HFF-Myc (cell line): ENCODE measurements at regions not wholly inside any gene's neighbourhood (a gene's known extent, or its start where the extent isn't known, plus 50 kb on each side); places are given as distances from the start of the nearest gene placed in this dataset.

Experiments used
- DNase-seq: peaks from one replicate; pipeline ENCODE4 v3.0.0-alpha.2; 2011; ENCODE audit warnings: low read depth; ENCODE audit errors: extremely low read depth
- H3K4me3 ChIP-seq: replicated peaks from 2 replicates; pipeline ENCODE4 v1.5.1; 2011; ENCODE audit warnings: low read depth, mild to moderate bottlenecking, control low read depth, low read length
- TF ChIP-seq, protein P1 (sequence below): IDR thresholded peaks from 2 replicates; pipeline ENCODE4 v1.5.1; 2012; ENCODE audit warnings: mild to moderate bottlenecking, low read depth, low read length, control low read depth; ENCODE audit errors: missing control alignments

DNA sequence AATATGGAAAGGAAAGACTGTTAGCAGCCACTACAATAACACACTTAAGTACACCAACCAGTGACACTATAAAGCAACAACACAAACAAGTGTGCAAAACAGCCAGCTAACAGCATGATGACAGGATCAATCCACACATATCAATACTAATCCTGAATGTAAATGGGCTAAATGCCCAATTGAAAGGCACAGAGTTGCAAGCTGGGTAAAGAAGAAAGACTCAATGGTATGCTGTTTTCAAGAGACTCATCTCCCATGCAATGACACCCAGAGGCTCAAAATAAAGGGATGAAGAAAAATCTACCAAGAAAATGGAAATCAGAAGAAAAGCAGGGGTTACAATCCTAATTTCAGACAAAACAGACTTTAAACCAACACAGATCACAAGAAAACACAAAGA, 94.2 kb upstream of the ENPEP start:
- DNase-seq, result no peak
- H3K4me3 ChIP-seq, result no peak overlapping the region
- TF ChIP-seq, protein P1, sequence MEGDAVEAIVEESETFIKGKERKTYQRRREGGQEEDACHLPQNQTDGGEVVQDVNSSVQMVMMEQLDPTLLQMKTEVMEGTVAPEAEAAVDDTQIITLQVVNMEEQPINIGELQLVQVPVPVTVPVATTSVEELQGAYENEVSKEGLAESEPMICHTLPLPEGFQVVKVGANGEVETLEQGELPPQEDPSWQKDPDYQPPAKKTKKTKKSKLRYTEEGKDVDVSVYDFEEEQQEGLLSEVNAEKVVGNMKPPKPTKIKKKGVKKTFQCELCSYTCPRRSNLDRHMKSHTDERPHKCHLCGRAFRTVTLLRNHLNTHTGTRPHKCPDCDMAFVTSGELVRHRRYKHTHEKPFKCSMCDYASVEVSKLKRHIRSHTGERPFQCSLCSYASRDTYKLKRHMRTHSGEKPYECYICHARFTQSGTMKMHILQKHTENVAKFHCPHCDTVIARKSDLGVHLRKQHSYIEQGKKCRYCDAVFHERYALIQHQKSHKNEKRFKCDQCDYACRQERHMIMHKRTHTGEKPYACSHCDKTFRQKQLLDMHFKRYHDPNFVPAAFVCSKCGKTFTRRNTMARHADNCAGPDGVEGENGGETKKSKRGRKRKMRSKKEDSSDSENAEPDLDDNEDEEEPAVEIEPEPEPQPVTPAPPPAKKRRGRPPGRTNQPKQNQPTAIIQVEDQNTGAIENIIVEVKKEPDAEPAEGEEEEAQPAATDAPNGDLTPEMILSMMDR, result no peak

DNA sequence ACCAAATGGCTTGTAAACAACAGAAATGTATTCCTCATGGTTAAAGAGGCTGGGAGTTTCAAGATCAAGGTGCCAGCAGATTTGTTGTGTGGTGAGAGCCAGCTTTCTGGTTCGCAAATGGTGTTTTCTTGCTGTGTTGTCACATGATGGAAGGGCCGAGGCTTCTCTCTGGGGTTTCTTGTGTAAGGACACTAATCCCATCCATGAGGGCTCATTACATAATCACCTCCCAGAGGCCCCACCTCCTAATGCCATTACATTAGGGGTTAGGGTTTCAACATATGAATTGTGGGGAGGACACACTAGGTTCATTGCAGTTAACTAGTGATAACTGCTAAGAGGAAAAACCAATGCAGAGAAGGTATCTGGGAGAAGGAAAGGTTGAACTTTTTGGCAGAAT, 103.5 kb upstream of the ENPEP start:
- no peak for DNase-seq
- H3K4me3 ChIP-seq, result no peak overlapping the region
- TF ChIP-seq, protein P1, result no peak

DNA sequence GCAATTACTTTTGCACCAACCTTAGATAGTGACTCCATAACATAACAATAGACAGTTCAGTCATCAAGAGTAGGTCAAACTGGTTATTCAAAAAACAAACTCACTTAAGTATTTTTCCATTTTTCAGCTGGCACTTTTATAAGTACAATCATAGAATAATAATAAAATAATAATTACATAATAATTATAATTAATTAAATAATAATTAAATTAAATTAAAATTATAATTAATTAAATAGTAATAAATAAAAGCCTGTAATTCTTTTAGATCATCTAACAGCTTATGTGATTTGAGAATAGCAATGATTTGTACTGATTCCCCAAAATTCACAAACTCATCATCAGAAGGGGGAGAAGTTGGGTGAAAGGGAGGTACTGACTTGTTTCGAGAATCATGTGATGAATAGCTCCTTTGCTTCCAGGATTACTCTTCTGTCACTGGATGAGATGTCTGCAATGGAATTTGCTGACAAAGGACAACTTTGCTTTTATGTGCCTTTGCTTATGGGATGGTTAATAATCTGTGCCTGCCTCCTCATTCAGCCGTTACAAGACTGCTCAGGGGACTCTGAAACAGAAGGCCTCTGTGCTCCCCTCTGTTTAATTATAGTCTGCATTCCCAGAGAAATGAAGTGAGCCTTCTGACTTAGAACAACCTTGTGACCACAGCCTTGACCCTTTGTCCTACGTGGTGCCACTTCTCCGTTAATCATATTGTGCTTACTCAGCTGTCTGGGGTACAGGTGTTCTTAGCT, 104.8 kb upstream of the ENPEP start:
- DNase-seq, result no peak
- TF ChIP-seq, protein P1, result no peak
- H3K4me3 ChIP-seq, result no peak overlapping the region

DNA sequence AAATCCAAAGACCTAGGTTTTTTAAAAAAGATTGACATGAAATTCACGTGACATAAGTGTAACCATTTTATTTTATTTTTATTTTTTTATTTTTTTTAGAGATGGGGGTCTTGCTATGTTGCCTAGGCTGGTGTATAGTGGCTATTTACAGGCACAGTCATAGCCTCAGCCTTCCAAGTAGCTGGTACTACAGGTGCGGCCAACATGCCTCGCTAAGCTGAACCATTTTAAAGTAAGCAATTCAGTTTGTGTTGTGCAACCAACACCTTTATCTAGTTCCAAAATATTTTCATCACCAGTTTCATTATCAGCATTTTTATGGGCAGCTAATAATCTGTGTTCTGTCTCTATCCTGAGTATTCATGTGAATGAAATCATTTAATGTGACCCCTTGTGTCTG, 107.5 kb upstream of the ENPEP start:
- TF ChIP-seq, protein P1, result no peak
- no peak for DNase-seq
- no peak overlapping the region for H3K4me3 ChIP-seq

DNA sequence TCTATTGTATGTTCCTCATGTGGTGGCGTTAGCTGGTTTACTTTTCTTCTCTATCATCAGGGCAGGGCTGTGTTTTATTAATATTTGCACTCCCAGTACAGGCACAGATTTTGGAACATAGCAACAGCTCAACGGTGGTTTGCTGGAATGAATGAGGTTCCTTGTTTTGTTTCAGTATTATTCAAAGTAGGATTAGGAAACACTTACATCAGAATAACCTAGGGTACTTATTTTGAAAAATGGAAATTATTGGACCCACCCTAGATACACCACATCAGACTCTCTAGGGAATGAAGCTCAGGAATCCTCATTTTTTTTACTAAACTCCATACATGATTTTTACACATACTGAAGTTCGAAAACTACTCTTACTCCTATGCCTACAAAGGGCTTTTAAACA, 108.8 kb upstream of the ENPEP start:
- no peak overlapping the region for H3K4me3 ChIP-seq
- no peak for DNase-seq
- TF ChIP-seq, protein P1, result no peak

DNA sequence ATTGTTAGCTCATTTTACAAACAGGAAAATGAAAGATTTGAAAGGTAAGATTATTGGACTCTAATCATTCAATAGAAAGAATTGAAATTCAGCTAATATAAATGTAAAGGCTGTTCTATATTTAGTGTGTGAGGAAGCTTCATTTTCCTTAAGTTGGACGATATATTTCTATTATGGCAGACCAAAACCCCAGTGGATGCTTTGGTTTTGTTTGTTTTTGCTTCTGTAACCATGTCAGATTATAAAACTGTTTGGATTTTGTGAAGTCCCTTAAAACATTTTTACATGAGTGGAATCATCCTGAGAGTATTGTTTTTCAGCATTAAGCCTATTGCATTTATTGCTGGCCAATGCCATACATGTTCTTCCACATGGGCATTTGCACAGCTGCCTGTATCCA, 110.2 kb upstream of the ENPEP start:
- H3K4me3 ChIP-seq, result no peak overlapping the region
- TF ChIP-seq, protein P1, result no peak
- DNase-seq, result no peak
